CD14-positive monocyte (primary cell): ENCODE measurements at regions not wholly inside any gene's neighbourhood (a gene's known extent, or its start where the extent isn't known, plus 50 kb on each side); places are given as distances from the start of the nearest gene placed in this dataset.

ENCODE experiments used
- DNase-seq, 3 donors: peaks; one replicate each; pipeline ENCODE4 v3.0.0-alpha.2; 2011 to 2022
- H2AFZ ChIP-seq: 2 replicates; pipeline ENCODE4 v1.6.0; 2012; ENCODE audit warnings: mild to moderate bottlenecking, low read depth, low read length, inconsistent platforms; ENCODE audit not compliant: insufficient read depth, poor library complexity, severe bottlenecking
- H3K27ac ChIP-seq, 2 donors: 1 replicate in 1 of 2; 2 replicates in 1 of 2; pipeline ENCODE4 v1.5.1; 2012 to 2013; ENCODE audit warnings: low read length in 2 of 2, control low read depth in 1 of 2, inconsistent platforms in 1 of 2, low read depth in 1 of 2, mild to moderate bottlenecking in 1 of 2
- H3K27me3 ChIP-seq, 2 donors: one replicate each; pipeline versions ENCODE4 v1.6.0 to v1.6.1; 2011 to 2013; ENCODE audit warnings: low read length in 2 of 2; ENCODE audit not compliant: control insufficient read depth in 2 of 2, insufficient read depth in 2 of 2
- H3K36me3 ChIP-seq, 2 donors: replicated peaks in 1 of 2; 1 replicate in 1 of 2; 2 replicates in 1 of 2; pipeline versions ENCODE4 v1.5.1 to v1.6.1; 2012 to 2013; ENCODE audit warnings: low read length in 2 of 2, control low read depth in 1 of 2, inconsistent platforms in 1 of 2, mild to moderate bottlenecking in 1 of 2; ENCODE audit not compliant: insufficient read depth in 2 of 2, control insufficient read depth in 1 of 2
- H3K4me1 ChIP-seq, 2 donors: 1 replicate in 1 of 2; 2 replicates in 1 of 2; pipeline versions ENCODE4 v1.5.1 to v1.6.1; 2012 to 2013; ENCODE audit warnings: low read length in 2 of 2, control low read depth in 1 of 2, inconsistent platforms in 1 of 2, mild to moderate bottlenecking in 1 of 2, moderate library complexity in 1 of 2; ENCODE audit not compliant: insufficient read depth in 2 of 2, control insufficient read depth in 1 of 2
- H3K4me2 ChIP-seq: replicated peaks from 2 replicates; pipeline ENCODE3; 2012; ENCODE audit warnings: low read length, moderate library complexity, mild to moderate bottlenecking; ENCODE audit not compliant: poor library complexity, severe bottlenecking; ENCODE audit errors: extremely low read depth
- H3K4me3 ChIP-seq, 3 experiments: fragments of 200-600 bp in 1 of 3; sonication (generic) in 1 of 3; replicated peaks in 1 of 3; 1 replicate in 2 of 3; 2 replicates in 1 of 3; pipeline ENCODE4 v1.5.1; 2011 to 2013; ENCODE audit warnings: low read length in 3 of 3, mild to moderate bottlenecking in 3 of 3, control low read depth in 2 of 3, low read depth in 2 of 3, inconsistent platforms in 1 of 3, moderate library complexity in 1 of 3
- H3K79me2 ChIP-seq: 2 replicates; pipeline ENCODE4 v1.6.0; 2012; ENCODE audit warnings: mild to moderate bottlenecking, control low read depth, inconsistent platforms, low read length, moderate library complexity; ENCODE audit not compliant: insufficient read depth
- H3K9ac ChIP-seq: 2 replicates; pipeline ENCODE4 v1.6.0; 2017; ENCODE audit warnings: low read length, mild to moderate bottlenecking; ENCODE audit not compliant: insufficient read depth, poor library complexity, severe bottlenecking
- H3K9me3 ChIP-seq, 2 donors: replicated peaks in 1 of 2; 1 replicate in 1 of 2; 2 replicates in 1 of 2; pipeline versions ENCODE4 v1.5.1 to v1.6.1; 2012 to 2013; ENCODE audit warnings: low read length in 2 of 2, control low read depth in 1 of 2; ENCODE audit not compliant: control insufficient read depth in 1 of 2, insufficient read depth in 1 of 2
- H4K20me1 ChIP-seq: 2 replicates; pipeline ENCODE4 v1.6.0; 2012; ENCODE audit warnings: mild to moderate bottlenecking, low read length, control low read depth, moderate library complexity; ENCODE audit not compliant: insufficient read depth
- H3K27ac Mint-ChIP-seq, 7 donors: one replicate each; pipeline ENCODE4 v1.8.0; 2020; ENCODE audit warnings: mild to moderate bottlenecking in 7 of 7, mixed read lengths in 7 of 7, moderate library complexity in 6 of 7, inconsistent platforms in 2 of 7
- H3K27me3 Mint-ChIP-seq, 3 donors: one replicate each; pipeline ENCODE4 v1.8.0; 2021 to 2022; ENCODE audit warnings: low read depth in 3 of 3, mild to moderate bottlenecking in 3 of 3, mixed read lengths in 3 of 3, moderate library complexity in 3 of 3, inconsistent platforms in 1 of 3
- H3K36me3 Mint-ChIP-seq, 2 donors: one replicate each; pipeline ENCODE4 v1.8.0; 2020; ENCODE audit warnings: mixed read lengths in 2 of 2, inconsistent platforms in 1 of 2, mild to moderate bottlenecking in 1 of 2
- H3K4me1 Mint-ChIP-seq: one replicate; pipeline ENCODE4 v1.8.0; 2020; ENCODE audit warnings: mild to moderate bottlenecking, mixed read lengths
- H3K4me3 Mint-ChIP-seq, 2 donors: one replicate each; pipeline ENCODE4 v1.8.0; 2020; ENCODE audit warnings: mild to moderate bottlenecking in 2 of 2, mixed read lengths in 2 of 2, moderate library complexity in 1 of 2
- H3K9me3 Mint-ChIP-seq, 7 donors: one replicate each; pipeline ENCODE4 v1.8.0; 2020 to 2022; ENCODE audit warnings: mixed read lengths in 7 of 7, mild to moderate bottlenecking in 6 of 7, moderate library complexity in 6 of 7, inconsistent platforms in 2 of 7
- WGBS: methylation state at CpG from one replicate; pipeline ENCODE4 v1.1.5; 2013; ENCODE audit warnings: missing lambda C conversion rate; ENCODE audit not compliant: insufficient coverage; 5-methylcytosine and 5-hydroxymethylcytosine counted together
- intact Hi-C, 2 donors: fragments of 100-400 bp; cut with micrococcal nuclease; formaldehyde crosslinking; loops; one replicate each; pipeline versions ENCODE4 v1.15.0 to v1.15.1; 2023
- TF ChIP-seq, protein P1 (sequence below): fragments of 200-600 bp; IDR thresholded peaks from one replicate; pipeline ENCODE4 v1.8.0; 2022; ENCODE audit warnings: antibody characterized with exemption, mild to moderate bottlenecking

DNA sequence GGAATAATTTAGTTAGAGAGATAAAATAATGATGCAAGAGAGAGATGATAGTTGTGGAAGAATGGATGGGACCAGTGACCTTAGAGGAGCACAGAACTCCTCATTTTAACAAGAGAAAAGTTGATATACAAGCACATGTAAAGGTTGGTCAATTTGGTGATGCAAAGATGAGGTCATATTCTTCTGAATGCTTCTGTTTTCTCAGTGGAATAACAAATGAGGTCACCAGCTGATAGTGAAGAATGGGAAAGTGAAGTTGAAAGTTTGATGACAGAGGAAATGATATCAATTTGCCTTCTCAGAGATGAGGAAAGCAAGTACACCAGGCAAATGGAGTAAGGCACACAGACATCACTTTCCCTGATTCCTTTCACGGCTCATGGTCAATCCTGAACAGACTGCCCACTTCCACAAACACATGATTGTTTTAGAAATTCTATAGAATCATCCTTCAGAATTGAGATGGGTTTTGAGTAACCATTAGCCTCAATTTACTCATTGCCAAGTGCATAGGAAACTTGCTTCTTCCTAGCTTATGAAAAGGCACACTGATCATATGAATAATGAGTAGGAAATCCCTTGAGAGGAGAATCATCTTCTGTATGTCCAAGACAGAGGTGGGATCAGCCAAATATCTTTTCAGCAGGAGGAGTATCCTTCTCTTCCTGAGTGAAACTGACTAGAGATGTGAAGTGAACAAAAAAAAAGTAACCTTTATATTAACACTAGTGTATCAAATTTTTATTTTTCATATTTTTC, 82.4 kb upstream of the TCF21 start:
- H3K27ac ChIP-seq: no peak overlapping the region
- peaks cover 0 to 4% (median 0%) of the 10 kb centered on the region in 7 donors for H3K9me3 Mint-ChIP-seq
- H3K4me1 ChIP-seq: no peaks in the 10 kb centered on the region
- no peak overlapping the region for H3K4me3 Mint-ChIP-seq
- no peaks in the 10 kb centered on the region for H3K27me3 Mint-ChIP-seq
- H2AFZ ChIP-seq: no peak overlapping the region
- H3K27ac Mint-ChIP-seq: no peak overlapping the region
- WGBS: no CpG with 5 or more reads among the region's 1 CpG
- TF ChIP-seq, protein P1, sequence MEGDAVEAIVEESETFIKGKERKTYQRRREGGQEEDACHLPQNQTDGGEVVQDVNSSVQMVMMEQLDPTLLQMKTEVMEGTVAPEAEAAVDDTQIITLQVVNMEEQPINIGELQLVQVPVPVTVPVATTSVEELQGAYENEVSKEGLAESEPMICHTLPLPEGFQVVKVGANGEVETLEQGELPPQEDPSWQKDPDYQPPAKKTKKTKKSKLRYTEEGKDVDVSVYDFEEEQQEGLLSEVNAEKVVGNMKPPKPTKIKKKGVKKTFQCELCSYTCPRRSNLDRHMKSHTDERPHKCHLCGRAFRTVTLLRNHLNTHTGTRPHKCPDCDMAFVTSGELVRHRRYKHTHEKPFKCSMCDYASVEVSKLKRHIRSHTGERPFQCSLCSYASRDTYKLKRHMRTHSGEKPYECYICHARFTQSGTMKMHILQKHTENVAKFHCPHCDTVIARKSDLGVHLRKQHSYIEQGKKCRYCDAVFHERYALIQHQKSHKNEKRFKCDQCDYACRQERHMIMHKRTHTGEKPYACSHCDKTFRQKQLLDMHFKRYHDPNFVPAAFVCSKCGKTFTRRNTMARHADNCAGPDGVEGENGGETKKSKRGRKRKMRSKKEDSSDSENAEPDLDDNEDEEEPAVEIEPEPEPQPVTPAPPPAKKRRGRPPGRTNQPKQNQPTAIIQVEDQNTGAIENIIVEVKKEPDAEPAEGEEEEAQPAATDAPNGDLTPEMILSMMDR: no peak
- no peaks in the 10 kb centered on the region for H3K36me3 Mint-ChIP-seq
- H3K79me2 ChIP-seq: no peaks in the 10 kb centered on the region
- H3K4me1 Mint-ChIP-seq: no peaks in the 10 kb centered on the region
- intact Hi-C loops: no loop called here
- H3K4me2 ChIP-seq: no peak overlapping the region
- H3K9me3 ChIP-seq: no peaks in the 10 kb centered on the region
- no peak overlapping the region for H3K9ac ChIP-seq
- H4K20me1 ChIP-seq: no peaks in the 10 kb centered on the region
- DNase-seq: no peak
- H3K4me3 ChIP-seq: no peak overlapping the region
- H3K27me3 ChIP-seq: no peaks in the 10 kb centered on the region
- no peaks in the 10 kb centered on the region for H3K36me3 ChIP-seq

DNA sequence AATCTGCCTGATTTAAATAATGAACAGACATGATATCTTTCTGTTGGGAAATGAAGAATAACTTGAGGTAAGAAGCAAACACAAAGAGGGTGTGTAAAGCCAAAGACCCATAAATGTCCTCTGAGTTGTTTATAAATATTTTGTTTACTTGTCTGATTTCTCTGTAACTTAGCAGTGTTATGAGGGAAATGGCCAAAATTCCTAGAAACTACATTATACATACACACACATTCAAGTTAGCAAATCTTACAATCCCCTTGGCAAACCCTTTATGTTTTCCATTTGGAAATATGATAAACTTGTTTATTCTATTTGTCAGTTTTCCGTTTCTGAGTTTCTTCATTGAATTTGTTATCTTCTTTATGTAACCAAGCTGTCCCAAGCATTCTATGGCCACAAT, 81.4 kb upstream of the TCF21 start:
- no peaks in the 10 kb centered on the region for H3K36me3 Mint-ChIP-seq
- Histone ChIP-seq H2AFZ (no peak overlapping the region), H3K4me3 (no peak overlapping the region), H3K36me3 (no peaks in the 10 kb centered on the region), H3K4me2 (no peak overlapping the region), H3K27me3 (no peaks in the 10 kb centered on the region), H3K4me1 (no peaks in the 10 kb centered on the region), H3K9ac (no peak overlapping the region), H3K79me2 (no peaks in the 10 kb centered on the region), H4K20me1 (no peaks in the 10 kb centered on the region), H3K9me3 (no peaks in the 10 kb centered on the region), H3K27ac (no peak overlapping the region)
- no peaks in the 10 kb centered on the region for H3K4me1 Mint-ChIP-seq
- H3K4me3 Mint-ChIP-seq: no peak overlapping the region
- no peak for DNase-seq
- H3K27ac Mint-ChIP-seq: no peak overlapping the region
- intact Hi-C loops: no loop called here
- H3K27me3 Mint-ChIP-seq: peaks cover 0 to 3% (median 2%) of the 10 kb centered on the region in 3 donors
- TF ChIP-seq, protein P1: no peak
- peaks cover 0 to 4% (median 0%) of the 10 kb centered on the region in 7 donors for H3K9me3 Mint-ChIP-seq
- WGBS: no CpG with 5 or more reads among the region's 1 CpG
